Fibroblast of the aortic adventitia (primary cell): ENCODE measurements at regions not wholly inside any gene's neighbourhood (a gene's known extent, or its start where the extent isn't known, plus 50 kb on each side); places are given as distances from the start of the nearest gene placed in this dataset.
A peak's percentile ranks its signal among the peaks of the same experiment; 100 is the strongest.

ENCODE experiments used
- DNase-seq: peaks from one replicate; pipeline ENCODE4 v3.0.0-alpha.2; 2010; ENCODE audit warnings: low read depth
- H3K4me3 ChIP-seq: 2 replicates; pipeline ENCODE4 v1.5.1; 2011; ENCODE audit warnings: low read depth, mild to moderate bottlenecking, control low read depth, low read length, moderate library complexity
- CTCF ChIP-seq: IDR thresholded peaks from 2 replicates; pipeline ENCODE4 v1.5.1; 2011; ENCODE audit warnings: mild to moderate bottlenecking, low read length, control low read depth, inconsistent platforms; ENCODE audit not compliant: insufficient read depth

- TF ChIP-seq CTCF: no peak
- no peak overlapping the region for H3K4me3 ChIP-seq
- no peak for DNase-seq
Observed at GRCh38 chr2:145723872-145724271, 1204.0 kb upstream of the ZEB2 start.

- DNase-seq: no peak
- no peak overlapping the region for H3K4me3 ChIP-seq
- no peak for TF ChIP-seq CTCF
Observed at GRCh38 chr2:145721681-145722080, 1201.8 kb upstream of the ZEB2 start.

- peak; percentile 53 for DNase-seq
- H3K4me3 ChIP-seq: no peak overlapping the region
- no peak for TF ChIP-seq CTCF
Observed at GRCh38 chr2:145715601-145716000, 1195.7 kb upstream of the ZEB2 start.

GRCh38 chr2:145710303-145710702 is 1190.4 kb upstream of the ZEB2 start:
- TF ChIP-seq CTCF: no peak
- no peak for DNase-seq
- no peak overlapping the region for H3K4me3 ChIP-seq

- no peak for DNase-seq
- no peak for TF ChIP-seq CTCF
- no peak overlapping the region for H3K4me3 ChIP-seq
Observed at GRCh38 chr2:145702305-145702704, 1182.4 kb upstream of the ZEB2 start.

- H3K4me3 ChIP-seq: no peak overlapping the region
- DNase-seq: peak; percentile 96
- no peak for TF ChIP-seq CTCF
Observed at GRCh38 chr2:145692971-145693478, 1173.1 kb upstream of the ZEB2 start.

- H3K4me3 ChIP-seq: no peak overlapping the region
- TF ChIP-seq CTCF: no peak
- DNase-seq: no peak
Observed at GRCh38 chr2:145691659-145692058, 1171.7 kb upstream of the ZEB2 start.
